Left lung (tissue), 4 donors: ENCODE measurements at regions not wholly inside any gene's neighbourhood (a gene's known extent, or its start where the extent isn't known, plus 50 kb on each side); places are given as distances from the start of the nearest gene placed in this dataset.

ENCODE experiments used
- ATAC-seq: fragments of 200-7000 bp; cut with Tn5 transposase; one replicate; pipeline ENCODE4 v1.9.1; 2020; ENCODE audit warnings: moderate library complexity
- DNase-seq, 4 donors: peaks; one replicate each; pipeline ENCODE4 v3.0.0-alpha.2; 2013 to 2020
- H3K27ac ChIP-seq, 2 donors: fragments of 200-600 bp; sonication (generic) in 1 of 2; one replicate each; pipeline versions ENCODE4 v1.5.0 to v1.8.0; 2020 to 2021
- H3K27me3 ChIP-seq, 2 donors: fragments of 200-600 bp; sonication (generic) in 1 of 2; one replicate each; pipeline versions ENCODE4 v1.5.0 to v1.8.0; 2020 to 2021
- H3K36me3 ChIP-seq, 2 donors: fragments of 200-600 bp; sonication (generic) in 1 of 2; one replicate each; pipeline versions ENCODE4 v1.5.0 to v1.8.0; 2020 to 2021
- H3K4me1 ChIP-seq, 2 donors: fragments of 200-600 bp; one replicate each; pipeline ENCODE4 v1.8.0; 2021
- H3K4me3 ChIP-seq, 2 donors: fragments of 200-600 bp; sonication (generic) in 1 of 2; one replicate each; pipeline versions ENCODE4 v1.5.0 to v1.8.0; 2020 to 2021; ENCODE audit warnings: mild to moderate bottlenecking in 1 of 2
- H3K9me3 ChIP-seq, 2 donors: fragments of 200-600 bp; sonication (generic) in 1 of 2; one replicate each; pipeline versions ENCODE4 v1.5.0 to v1.8.0; 2020 to 2021
- CTCF ChIP-seq, 2 donors: fragments of 200-600 bp; sonication (generic) in 1 of 2; IDR thresholded peaks; one replicate each; pipeline versions ENCODE4 v1.5.0 to v1.8.0; 2021; ENCODE audit warnings: antibody characterized with exemption in 2 of 2
- intact Hi-C, 2 donors: fragments of 100-400 bp; cut with DNase I; formaldehyde crosslinking; loops; one replicate each; pipeline versions ENCODE4 v1.11.2 to v1.14.2; 2022
- donor health status: DM: no; HTN: yes; CAD: no.
- donor health status: DM: no; HTN: no; CAD: no.

- Histone ChIP-seq H3K4me1 (no peaks in the 10 kb centered on the region), H3K27me3 (no peaks in the 10 kb centered on the region), H3K36me3 (no peaks in the 10 kb centered on the region), H3K9me3 (no peaks in the 10 kb centered on the region), H3K27ac (no peak overlapping the region), H3K4me3 (no peak overlapping the region)
- TF ChIP-seq CTCF (IDR thresholded peaks at IDR 0.05): no peak
- intact Hi-C loops: no loop called here
- DNase-seq (no peak), ATAC-seq (no peak)
Observed at GRCh38 chr3:157844216-157844615, 262.0 kb downstream of the SHOX2 start.

- ATAC-seq (no peak), DNase-seq (no peak)
- Histone ChIP-seq H3K9me3 (no peaks in the 10 kb centered on the region), H3K27me3 (no peaks in the 10 kb centered on the region), H3K4me1 (no peaks in the 10 kb centered on the region), H3K27ac (no peak overlapping the region), H3K4me3 (no peak overlapping the region), H3K36me3 (no peaks in the 10 kb centered on the region)
- no peak for TF ChIP-seq CTCF (IDR thresholded peaks at IDR 0.05)
- intact Hi-C loops: no loop called here
Observed at GRCh38 chr3:157841029-157841428, 265.2 kb downstream of the SHOX2 start.

- TF ChIP-seq CTCF (IDR thresholded peaks at IDR 0.05): no peak
- no peak overlapping the region for H3K27ac ChIP-seq
- intact Hi-C loops: no loop called here
- H3K27me3 ChIP-seq: no peaks in the 10 kb centered on the region
- no peaks in the 10 kb centered on the region for H3K36me3 ChIP-seq
- H3K9me3 ChIP-seq: no peaks in the 10 kb centered on the region
- H3K4me1 ChIP-seq: no peaks in the 10 kb centered on the region
- ATAC-seq: no peak
- DNase-seq: no peak
- no peak overlapping the region for H3K4me3 ChIP-seq
Observed at GRCh38 chr3:157840564-157840963, 265.7 kb downstream of the SHOX2 start.

GRCh38 chr3:157838457-157838856 is 267.8 kb downstream of the SHOX2 start:
- no peak for TF ChIP-seq CTCF (IDR thresholded peaks at IDR 0.05)
- Histone ChIP-seq H3K4me1 (no peaks in the 10 kb centered on the region), H3K4me3 (no peak overlapping the region), H3K36me3 (no peaks in the 10 kb centered on the region), H3K27me3 (no peaks in the 10 kb centered on the region), H3K27ac (no peak overlapping the region), H3K9me3 (no peaks in the 10 kb centered on the region)
- DNase-seq (no peak), ATAC-seq (no peak)
- intact Hi-C loops: no loop called here

- no peak overlapping the region for H3K27ac ChIP-seq
- intact Hi-C loops: no loop called here
- no peak for DNase-seq
- H3K36me3 ChIP-seq: no peaks in the 10 kb centered on the region
- no peaks in the 10 kb centered on the region for H3K27me3 ChIP-seq
- ATAC-seq: no peak
- no peak overlapping the region for H3K4me3 ChIP-seq
- H3K4me1 ChIP-seq: no peaks in the 10 kb centered on the region
- TF ChIP-seq CTCF (IDR thresholded peaks at IDR 0.05): no peak
- no peaks in the 10 kb centered on the region for H3K9me3 ChIP-seq
Observed at GRCh38 chr3:157837336-157837735, 268.9 kb downstream of the SHOX2 start.
